ENCODE measurements at regions not wholly inside any gene's neighbourhood (a gene's known extent, or its start where the extent isn't known, plus 50 kb on each side); places are given as distances from the start of the nearest gene placed in this dataset.

- no peak for DNase-seq
Measured at GRCh38 chr13:39159846-39160370, 121.7 kb downstream of the NHLRC3 start.

GRCh38 chr13:39167018-39167417 is 128.8 kb downstream of the NHLRC3 start:
- DNase-seq, result no peak

DNA sequence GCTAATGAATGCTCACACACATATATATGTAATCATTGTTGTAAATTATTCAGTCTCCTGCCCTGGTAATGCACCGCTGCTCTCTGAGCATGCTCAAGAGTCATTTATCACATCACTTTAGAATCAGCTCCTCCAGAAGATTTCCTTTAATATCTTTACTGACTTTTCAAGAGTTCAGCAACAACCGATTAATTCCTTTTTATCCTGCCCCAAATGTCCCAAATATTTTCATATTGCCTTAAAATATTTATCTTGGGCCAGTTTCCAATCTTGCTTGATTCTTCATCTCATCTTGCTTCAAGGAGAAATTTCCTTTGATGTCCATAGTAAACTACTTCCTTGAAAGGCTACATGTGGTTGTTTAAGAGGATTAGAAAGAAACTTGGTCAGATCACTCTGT is 132.5 kb downstream of the NHLRC3 start:
- DNase-seq, result no peak

- DNase-seq, result no peak
Measured at GRCh38 chr13:39185326-39185725, 147.1 kb downstream of the NHLRC3 start.

- DNase-seq, result no peak
Measured at GRCh38 chr13:39186205-39186875, 148.1 kb downstream of the NHLRC3 start.

- DNase-seq, result no peak
Measured at GRCh38 chr13:39189778-39190177, 151.5 kb downstream of the NHLRC3 start.

- no peak for DNase-seq
Measured at GRCh38 chr13:39196965-39197646, 158.8 kb downstream of the NHLRC3 start.

DNA sequence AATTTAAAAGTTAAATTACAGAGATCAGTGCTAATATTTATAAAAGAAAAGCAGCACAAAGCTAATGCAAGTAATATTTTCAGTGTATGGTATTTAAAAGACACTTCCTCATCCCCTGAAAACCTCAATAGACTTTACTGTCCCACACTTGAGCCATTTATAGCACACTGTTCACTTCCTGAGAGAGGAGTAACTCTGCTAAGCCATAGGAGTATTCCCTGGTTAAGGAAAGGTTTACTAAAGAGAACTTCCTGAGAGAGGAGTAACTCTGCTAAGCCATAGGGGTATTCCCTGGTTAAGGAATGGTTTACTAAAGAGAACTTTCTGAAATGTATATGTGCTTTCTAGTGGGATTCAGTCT is 159.4 kb downstream of the NHLRC3 start:
- no peak for DNase-seq

- DNase-seq, result no peak
Measured at GRCh38 chr13:39200249-39200910, 162.1 kb downstream of the NHLRC3 start.

GRCh38 chr13:39201180-39201579 is 162.9 kb downstream of the NHLRC3 start:
- no peak for DNase-seq

DNA sequence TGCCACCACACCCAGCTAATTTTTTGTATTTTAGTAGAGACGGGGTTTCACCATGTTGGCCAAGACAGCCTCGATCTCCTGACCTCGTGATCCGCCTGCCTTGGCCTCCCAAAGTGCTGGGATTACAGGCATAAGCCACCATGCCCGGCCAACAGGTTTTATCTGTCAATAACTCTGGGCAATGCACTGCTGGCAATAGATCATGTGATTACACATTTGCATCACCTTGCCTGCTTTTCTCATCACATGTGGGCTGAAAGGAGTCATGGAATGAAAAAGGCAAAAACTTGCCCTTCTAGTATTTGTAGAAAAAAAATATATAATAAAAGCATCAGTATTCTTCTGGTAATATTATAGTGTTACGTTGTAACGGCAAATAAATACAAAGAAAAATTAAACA is 164.5 kb downstream of the NHLRC3 start:
- no peak for DNase-seq

DNA sequence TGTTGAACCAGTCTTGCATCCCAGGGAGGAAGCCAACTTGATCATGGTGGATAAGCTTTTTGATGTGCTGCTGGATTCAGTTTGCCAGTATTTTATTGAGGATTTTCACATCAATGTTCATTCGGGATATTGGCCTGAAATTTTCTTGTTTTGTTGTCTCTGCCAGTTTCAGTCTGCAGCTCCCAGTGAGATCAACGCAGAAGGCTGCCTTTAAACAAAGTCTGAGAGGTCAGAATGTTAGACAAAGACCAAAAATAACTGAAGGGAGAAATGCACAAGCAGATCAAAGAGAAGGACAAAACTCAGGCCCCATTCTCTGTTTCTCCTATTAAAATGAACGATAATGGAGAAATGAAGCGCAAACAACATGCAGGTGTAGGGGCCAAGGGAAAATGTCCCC is 170.4 kb downstream of the NHLRC3 start:
- DNase-seq, result no peak

GRCh38 chr13:39209731-39210531 is 171.7 kb downstream of the NHLRC3 start:
- peak; percentile 57 for DNase-seq

DNA sequence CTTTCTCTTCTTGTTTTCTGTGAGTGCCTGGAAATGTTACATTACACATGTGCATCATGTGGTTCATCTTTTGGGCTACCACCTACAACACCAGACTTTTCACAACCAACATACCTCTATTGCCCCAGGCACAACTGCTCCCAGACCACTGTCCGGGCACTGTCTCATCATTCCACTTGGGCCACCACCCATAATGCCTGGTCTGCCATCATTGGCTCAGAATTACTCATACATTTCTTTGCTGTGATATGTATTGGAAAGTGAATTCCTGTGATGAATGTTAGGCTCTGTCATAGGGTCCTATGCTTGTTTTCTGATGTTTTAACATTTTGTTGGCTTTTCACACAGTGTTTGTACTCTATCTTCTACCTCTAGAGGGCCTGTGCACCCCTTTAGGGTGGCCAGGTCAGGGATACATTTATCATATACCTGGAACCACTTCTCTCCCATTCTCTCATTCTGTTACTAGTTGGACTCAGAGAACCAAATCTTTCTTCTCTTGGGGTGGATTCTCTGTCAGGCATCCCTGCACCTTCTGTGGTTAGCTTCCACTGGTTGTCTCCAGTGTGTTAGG is 172.8 kb downstream of the NHLRC3 start:
- DNase-seq, result peak; percentile 7

DNA sequence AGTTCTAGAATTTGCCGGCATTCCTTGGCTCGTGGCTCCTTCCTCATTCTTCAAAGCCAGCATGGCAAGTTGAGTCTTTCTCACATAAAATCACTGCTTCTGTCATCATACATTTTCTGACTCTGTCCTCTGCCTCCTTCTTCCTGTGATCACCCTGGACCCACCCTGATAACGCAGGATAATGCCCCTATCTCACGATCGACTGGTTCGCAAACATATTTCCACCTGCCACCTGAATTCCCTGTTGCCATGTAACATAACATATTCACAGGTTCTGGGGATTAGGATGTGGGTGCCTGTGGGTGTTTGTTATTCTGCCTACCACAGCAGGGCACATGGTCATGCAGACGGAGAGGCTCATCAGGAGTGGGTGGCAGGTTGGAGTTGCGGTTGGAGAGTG is 177.7 kb downstream of the NHLRC3 start:
- no peak for DNase-seq

- DNase-seq, result no peak
Measured at GRCh38 chr13:39217471-39217870, 179.2 kb downstream of the NHLRC3 start.

- no peak for DNase-seq
Measured at GRCh38 chr13:39224671-39225240, 186.5 kb downstream of the NHLRC3 start.

GRCh38 chr13:39225860-39226259 is 187.6 kb downstream of the NHLRC3 start:
- DNase-seq, result no peak

DNA sequence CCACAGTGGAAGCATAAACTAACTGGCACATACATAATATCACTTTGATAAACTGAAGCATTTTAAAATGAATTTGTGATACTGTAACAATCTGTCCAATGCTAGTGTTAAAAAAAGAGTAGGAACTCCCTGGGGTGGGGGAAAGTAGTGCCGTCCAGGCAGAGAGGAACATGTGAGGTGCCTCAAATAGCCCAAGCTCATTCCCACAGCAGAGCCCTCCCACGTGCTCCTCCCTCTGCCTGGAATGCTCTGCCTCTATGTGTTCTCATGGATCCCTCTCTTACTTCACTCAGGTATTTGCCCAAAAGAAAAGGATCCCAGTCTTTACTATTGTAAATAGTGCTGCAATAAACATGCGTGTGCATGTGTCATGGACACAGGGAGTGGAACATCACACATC is 188.1 kb downstream of the NHLRC3 start:
- no peak for DNase-seq

- DNase-seq, result no peak
Measured at GRCh38 chr13:39232401-39232980, 194.2 kb downstream of the NHLRC3 start.

GRCh38 chr13:39232999-39233398 is 194.7 kb downstream of the NHLRC3 start:
- DNase-seq, result no peak

DNA sequence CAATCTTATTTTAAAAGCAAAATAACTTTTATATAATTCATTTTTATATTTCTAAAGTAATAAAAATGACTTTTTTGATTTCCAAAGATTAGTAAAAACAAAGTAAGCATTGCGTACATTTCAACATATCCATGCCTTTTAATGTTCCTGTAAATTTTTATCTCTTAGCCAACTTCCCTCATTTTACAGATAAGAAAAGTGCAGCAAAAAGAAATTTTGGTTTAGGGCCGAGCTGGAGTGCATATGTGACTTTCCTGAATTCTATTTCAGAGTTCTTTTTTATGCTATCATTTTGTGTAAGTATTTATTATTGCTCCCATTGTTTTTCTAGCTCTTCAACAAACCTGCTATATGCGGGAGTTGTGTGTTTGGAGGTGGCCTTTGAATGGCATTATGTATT is 195.3 kb downstream of the NHLRC3 start:
- no peak for DNase-seq
